ENCODE measurements at regions not wholly inside any gene's neighbourhood (a gene's known extent, or its start where the extent isn't known, plus 50 kb on each side); places are given as distances from the start of the nearest gene placed in this dataset.
A peak's percentile ranks its signal among the peaks of the same experiment; 100 is the strongest.
"Not testable (repeated sequence)": the region's sequence is repeated elsewhere in the genome, so short reads cannot be mapped to it uniquely, and the experiment has no call there.

DNA sequence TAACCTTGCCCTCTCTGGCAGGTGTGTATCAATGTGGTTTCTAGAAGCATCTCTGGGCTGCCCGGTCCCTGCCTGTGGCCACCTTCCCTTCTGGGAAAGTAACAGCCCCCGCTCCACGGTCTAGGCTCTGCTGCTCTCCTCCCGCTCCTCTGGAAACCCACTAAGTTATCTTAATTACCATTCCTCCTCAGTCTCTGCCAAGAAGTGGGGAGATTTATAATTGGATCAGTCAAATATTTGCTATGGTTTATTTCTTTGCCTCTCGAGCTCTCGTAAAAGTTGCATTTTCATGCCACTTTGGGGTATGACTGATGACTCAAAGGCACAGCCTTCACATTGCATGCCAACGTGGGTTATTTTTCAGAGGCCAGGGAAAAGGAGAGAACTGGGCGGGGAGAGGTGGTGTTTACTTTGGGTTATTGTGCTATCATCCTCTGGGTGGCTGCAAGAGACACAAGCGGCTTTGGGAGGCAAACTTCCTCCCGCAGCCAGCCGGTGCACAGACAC is 205.3 kb upstream of the WWC1 start:
- peak; percentile 30 for DNase-seq
- Histone ChIP-seq H3K4me3 (ENCODE audit: insufficient read depth, low read depth, low read length) (no peak overlapping the region), H3K27me3 (ENCODE audit: control insufficient read depth, insufficient read depth, low read length) (no peaks in the 10 kb centered on the region), H3K36me3 (replicated peaks; ENCODE audit: control insufficient read depth, insufficient read depth, low read length) (no peaks in the 10 kb centered on the region)

DNA sequence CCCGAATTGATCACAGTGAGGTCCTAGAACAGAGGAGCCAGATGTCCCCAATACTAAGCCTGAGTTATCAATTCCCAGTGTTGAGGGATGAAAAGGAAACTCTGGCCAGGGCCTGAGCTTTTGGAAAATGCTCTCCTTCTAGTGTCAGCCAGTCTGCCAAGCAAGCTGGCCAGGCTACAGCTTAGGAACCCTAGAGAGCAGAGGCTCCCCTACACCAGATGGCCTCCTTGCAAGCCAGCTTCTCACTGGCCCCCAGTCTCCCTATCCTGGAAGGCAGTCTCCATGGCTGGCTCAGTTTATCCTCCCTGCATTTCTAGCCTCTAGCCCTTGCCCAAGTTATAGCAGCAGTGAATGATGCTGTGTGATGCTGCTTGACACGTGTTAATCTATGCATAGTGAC is 204.7 kb upstream of the WWC1 start:
- no peak for DNase-seq
- Histone ChIP-seq H3K36me3 (replicated peaks; ENCODE audit: control insufficient read depth, insufficient read depth, low read length) (no peaks in the 10 kb centered on the region), H3K4me3 (ENCODE audit: insufficient read depth, low read depth, low read length) (no peak overlapping the region)

DNA sequence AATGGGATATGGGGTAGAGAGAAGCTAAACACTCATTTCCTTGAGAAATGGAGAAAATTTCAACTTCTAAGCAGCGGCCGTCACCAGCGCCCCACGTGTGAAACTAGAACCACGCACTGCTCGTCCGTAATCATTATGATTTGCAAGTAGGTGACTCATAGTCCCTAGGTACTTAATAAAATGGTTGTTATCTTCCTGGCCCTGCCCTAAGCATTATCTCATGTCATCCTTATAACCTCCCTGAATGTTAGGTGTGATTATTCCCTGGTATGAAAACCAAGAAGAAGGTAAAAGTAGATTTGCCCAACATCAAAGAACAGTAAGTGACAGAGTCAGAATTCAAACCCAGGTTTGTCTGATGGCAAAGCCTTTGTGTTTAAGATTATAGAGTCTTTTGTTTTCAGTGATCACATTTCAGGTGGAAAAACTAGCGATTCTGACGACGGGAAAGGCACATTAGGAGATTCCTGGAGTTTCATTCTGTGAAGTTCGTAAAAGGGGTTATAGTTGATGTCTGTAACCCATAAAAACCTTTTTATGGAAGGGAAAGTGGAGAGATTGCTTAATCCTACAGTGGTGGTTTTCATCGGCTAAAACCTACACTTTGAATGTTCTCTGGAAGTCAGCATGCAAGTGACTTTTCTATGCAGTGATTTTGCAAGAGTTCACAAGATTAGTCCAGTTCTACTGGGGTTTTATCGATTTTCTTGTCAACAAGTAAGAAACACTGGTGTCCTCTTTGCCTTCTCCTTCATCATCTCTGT is 202.9 kb upstream of the WWC1 start:
- no peaks in the 10 kb centered on the region for H3K27me3 ChIP-seq (ENCODE audit: control insufficient read depth, insufficient read depth, low read length)
- no peak for DNase-seq
- no peaks in the 10 kb centered on the region for H3K36me3 ChIP-seq (replicated peaks; ENCODE audit: control insufficient read depth, insufficient read depth, low read length)
- no peak overlapping the region for H3K4me3 ChIP-seq (ENCODE audit: insufficient read depth, low read depth, low read length)

More for the DNA sequence above, 204.7 kb upstream of the WWC1 start:
- no peaks in the 10 kb centered on the region for H3K27me3 ChIP-seq (ENCODE audit: control insufficient read depth, insufficient read depth, low read length)

DNA sequence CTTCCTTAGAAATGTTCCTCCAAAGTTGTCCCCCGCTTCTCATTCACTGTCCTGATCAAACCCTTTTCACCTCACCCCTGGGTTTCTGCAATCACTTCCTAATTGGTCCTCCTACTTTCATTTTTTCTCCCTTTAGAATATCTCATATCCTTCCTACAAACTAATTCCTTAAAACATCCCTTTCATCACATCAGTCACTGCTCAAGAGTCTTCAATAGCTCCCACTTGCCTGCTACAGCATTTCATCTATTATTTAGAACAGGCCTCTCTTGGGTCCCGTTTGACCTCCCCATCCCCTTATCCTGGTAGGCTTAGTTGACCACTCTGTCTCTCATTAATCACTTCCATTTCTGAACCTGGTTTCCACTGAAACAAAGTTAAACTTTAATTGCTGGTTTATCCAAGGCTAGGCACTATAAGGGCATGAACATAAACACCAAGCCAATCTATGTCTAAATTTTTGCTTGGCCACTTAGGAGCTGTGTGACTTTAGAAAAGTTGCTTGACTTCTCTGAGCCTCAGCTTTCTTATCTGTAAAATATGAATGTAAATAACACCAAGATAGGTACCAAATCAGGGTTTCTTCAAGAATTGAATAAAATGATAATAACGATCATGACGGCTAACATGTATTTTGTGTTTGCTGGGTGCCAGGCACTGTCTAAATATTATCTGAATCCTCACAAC is 202.1 kb upstream of the WWC1 start:
- no peak overlapping the region for H3K4me3 ChIP-seq (ENCODE audit: insufficient read depth, low read depth, low read length)
- H3K27me3 ChIP-seq (ENCODE audit: control insufficient read depth, insufficient read depth, low read length), result no peaks in the 10 kb centered on the region
- DNase-seq, result no peak
- no peaks in the 10 kb centered on the region for H3K36me3 ChIP-seq (replicated peaks; ENCODE audit: control insufficient read depth, insufficient read depth, low read length)

DNA sequence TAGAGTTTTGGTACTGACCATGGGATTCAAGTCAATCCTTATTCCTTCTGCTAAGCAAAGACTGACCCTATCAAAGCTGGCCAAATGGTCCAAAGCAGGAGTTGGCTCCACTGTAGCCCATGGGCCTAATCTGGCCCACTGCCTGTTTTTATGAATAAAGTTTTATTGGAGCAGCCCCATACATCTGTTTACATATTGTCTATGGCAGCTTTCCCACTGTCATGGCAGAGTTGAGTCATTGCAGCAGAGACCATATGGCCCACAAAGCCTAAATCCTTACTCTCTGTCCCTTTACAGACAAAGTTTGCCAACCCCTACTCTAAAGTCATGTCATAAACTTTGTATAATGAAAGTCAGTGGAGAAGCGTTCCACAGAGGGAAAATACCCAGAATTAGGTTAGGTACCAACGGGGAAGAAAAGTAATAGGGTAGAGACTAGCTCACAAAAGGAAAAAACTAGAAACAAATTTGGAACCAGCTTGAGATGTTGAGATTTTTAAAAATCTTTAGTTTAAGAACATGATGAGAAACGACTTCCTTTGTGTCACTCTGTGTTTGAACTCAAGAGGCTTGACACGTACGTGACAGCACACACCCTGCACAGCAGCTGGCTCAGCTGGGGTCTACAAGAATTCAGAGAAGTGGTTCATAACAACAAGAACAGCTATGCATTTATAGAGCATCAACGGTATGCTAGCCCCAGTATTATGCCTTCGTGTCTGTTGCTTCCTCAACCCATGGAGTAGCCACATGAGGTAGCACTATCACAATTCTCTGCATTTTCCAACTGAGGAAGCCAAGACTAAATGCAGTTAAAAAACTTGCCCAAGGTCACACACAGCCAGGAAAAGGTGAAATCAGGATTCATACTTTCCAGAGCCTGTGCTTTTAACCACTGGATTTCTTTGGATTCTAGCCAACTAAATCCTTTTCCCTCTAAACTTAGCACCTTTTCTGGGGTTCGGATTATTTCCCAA is 198.9 kb upstream of the WWC1 start:
- H3K4me3 ChIP-seq (ENCODE audit: insufficient read depth, low read depth, low read length), result no peak overlapping the region
- DNase-seq, result no peak
- no peaks in the 10 kb centered on the region for H3K27me3 ChIP-seq (ENCODE audit: control insufficient read depth, insufficient read depth, low read length)
- no peaks in the 10 kb centered on the region for H3K36me3 ChIP-seq (replicated peaks; ENCODE audit: control insufficient read depth, insufficient read depth, low read length)

DNA sequence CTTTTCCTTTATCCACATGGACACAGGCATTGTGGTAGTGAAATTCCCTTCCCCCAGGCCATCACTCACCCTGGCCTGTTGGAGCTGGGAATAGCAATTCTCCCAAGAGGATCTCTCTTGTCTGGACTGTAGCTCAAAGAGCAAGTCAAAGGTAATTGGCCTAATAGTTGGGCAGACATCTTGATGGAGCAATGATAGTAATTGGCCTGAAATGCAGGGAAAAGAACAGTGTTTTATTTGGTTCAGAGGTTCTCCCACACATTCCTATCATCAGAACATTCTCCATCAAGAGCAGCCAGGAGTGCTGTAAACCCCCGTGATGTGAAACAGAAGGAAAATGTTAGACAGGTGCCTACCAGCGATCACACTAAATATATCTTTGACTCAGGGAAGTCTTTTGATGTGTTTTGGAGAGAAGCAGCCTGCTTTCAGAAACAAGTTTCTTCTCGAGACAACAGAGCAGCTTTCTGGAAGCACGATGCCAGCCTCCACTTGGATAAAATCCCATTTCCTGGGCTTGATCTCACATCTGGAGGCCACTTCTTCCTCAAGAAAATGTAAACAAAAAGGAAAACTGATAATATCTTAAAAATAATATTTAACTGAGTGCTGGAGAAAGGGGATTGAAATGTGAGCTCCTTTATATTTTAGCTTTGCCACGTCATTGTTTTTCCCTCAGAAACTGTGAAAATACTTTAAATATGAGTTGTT is 198.1 kb upstream of the WWC1 start:
- no peak for DNase-seq
- no peaks in the 10 kb centered on the region for H3K27me3 ChIP-seq (ENCODE audit: control insufficient read depth, insufficient read depth, low read length)
- H3K36me3 ChIP-seq (replicated peaks; ENCODE audit: control insufficient read depth, insufficient read depth, low read length), result no peaks in the 10 kb centered on the region
- no peak overlapping the region for H3K4me3 ChIP-seq (ENCODE audit: insufficient read depth, low read depth, low read length)

DNA sequence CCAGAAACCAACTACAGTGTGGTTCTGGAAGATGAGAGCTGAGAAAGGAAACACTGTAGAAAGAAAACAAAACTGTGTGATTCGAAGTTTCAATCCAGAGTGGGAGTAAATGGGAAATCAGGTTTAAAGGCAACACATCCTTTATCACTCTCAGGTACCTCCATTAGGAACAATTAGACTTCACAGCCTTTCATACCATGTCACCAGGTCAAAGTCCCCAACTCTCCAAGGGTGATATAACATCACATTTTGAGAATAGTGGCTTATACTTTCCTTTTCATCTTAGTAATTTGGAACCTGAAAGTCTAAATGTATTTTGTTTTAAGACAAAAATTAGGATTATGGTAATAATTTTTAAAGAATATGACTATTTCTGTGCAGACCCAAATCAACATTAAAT is 194.9 kb upstream of the WWC1 start:
- no peaks in the 10 kb centered on the region for H3K36me3 ChIP-seq (replicated peaks; ENCODE audit: control insufficient read depth, insufficient read depth, low read length)
- no peaks in the 10 kb centered on the region for H3K27me3 ChIP-seq (ENCODE audit: control insufficient read depth, insufficient read depth, low read length)
- DNase-seq, result no peak
- no peak overlapping the region for H3K4me3 ChIP-seq (ENCODE audit: insufficient read depth, low read depth, low read length)

DNA sequence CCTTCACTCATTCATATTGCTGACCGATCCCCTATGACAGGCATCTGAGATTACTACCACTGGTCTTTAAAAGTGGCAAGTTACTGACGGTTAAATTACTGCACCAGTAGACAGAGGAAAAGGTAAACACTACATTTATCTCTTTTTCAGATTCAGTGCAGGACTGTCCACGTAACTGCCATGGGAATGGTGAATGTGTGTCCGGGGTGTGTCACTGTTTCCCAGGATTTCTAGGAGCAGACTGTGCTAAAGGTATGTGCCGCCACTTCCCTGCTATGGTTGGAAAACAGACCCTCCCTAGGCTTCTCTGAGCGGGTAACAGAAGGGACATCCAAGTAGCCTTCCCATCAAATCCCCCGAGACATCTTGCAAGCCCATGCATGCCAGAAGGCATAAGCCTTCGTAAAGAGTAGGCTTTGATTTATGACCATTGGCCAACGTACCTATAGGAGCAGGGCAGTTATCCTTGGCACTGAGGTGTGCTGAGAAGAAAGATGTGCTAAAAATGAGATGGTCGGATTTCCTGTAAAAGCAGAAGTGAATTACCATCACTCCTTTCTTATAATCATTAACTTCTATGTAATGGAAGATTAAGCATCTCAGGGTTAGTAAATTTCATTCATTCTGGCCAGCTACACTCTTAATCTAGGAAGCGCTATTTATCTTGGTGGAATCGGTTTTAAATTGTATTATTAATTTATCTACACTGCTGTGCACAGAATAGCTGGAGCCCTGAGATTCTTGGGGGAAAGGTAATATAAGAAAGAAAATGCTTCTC is 193.4 kb upstream of the WWC1 start:
- Histone ChIP-seq H3K36me3 (replicated peaks; ENCODE audit: control insufficient read depth, insufficient read depth, low read length) (no peaks in the 10 kb centered on the region), H3K27me3 (ENCODE audit: control insufficient read depth, insufficient read depth, low read length) (no peaks in the 10 kb centered on the region), H3K4me3 (ENCODE audit: insufficient read depth, low read depth, low read length) (no peak overlapping the region)
- DNase-seq, result no peak

DNA sequence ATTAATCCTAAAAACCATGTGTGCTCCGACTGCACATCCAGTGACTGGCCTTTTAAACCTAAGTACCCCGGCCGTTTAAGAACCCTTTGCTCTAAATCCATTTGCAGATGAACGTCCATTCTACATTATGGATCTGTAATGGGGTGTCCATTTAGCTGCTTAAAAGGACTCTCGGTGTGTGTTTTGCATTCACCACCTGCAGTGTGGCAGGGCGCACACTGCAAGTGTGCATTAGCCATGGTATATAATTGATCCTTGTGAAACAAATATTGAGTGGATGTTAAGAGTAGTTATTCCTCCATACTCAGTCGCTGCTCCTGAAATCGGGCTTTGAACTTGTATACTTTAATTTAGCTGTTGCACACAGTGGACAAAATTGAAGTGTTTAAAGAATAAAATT is 190.1 kb upstream of the WWC1 start:
- no peak overlapping the region for H3K4me3 ChIP-seq (ENCODE audit: insufficient read depth, low read depth, low read length)
- H3K36me3 ChIP-seq (replicated peaks; ENCODE audit: control insufficient read depth, insufficient read depth, low read length), result no peaks in the 10 kb centered on the region
- H3K27me3 ChIP-seq (ENCODE audit: control insufficient read depth, insufficient read depth, low read length), result no peaks in the 10 kb centered on the region
- no peak for DNase-seq

DNA sequence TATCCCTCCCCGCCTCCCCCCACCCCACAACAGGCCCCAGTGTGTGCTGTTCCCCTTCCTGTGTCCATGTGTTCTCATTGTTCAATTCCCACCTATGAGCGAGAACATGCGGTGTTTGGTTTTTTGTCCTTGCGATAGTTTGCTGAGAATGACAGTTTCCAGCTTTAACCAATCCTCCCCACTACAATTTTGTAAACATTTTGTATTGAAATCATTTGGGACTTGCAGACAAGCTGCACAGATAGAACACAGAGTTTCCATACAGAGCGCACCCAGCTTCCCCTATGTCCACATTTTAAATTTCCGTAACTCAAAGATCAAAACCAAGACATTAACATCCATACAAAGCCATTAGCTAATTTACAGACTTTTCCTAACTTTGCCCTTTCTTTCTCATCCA is 188.4 kb upstream of the WWC1 start:
- DNase-seq; H3K4me3 ChIP-seq (ENCODE audit: insufficient read depth, low read depth, low read length); H3K36me3 ChIP-seq (replicated peaks; ENCODE audit: control insufficient read depth, insufficient read depth, low read length); H3K27me3 ChIP-seq (ENCODE audit: control insufficient read depth, insufficient read depth, low read length): not testable (repeated sequence)

DNA sequence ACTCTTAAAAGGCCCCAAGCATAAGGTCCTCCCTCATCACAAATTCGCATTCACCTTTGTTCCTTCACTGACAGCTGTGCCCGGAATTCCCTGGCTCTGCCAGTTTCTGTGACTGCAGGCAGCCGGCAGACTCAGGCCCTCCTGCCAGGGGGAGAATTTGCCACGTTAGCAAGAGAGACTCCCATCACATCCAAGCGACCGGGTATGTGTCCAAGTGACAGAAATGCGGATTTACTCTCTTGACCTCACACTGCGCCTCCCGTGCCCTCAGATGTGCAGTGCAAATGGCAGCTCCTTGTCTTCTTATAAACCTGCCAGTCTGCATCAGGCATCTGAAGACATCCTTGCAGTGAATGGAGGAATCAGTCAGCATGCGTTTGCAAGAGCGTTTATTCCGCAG is 187.1 kb upstream of the WWC1 start:
- Histone ChIP-seq H3K27me3 (ENCODE audit: control insufficient read depth, insufficient read depth, low read length) (no peaks in the 10 kb centered on the region), H3K4me3 (ENCODE audit: insufficient read depth, low read depth, low read length) (no peak overlapping the region), H3K36me3 (replicated peaks; ENCODE audit: control insufficient read depth, insufficient read depth, low read length) (no peaks in the 10 kb centered on the region)
- DNase-seq, result no peak

DNA sequence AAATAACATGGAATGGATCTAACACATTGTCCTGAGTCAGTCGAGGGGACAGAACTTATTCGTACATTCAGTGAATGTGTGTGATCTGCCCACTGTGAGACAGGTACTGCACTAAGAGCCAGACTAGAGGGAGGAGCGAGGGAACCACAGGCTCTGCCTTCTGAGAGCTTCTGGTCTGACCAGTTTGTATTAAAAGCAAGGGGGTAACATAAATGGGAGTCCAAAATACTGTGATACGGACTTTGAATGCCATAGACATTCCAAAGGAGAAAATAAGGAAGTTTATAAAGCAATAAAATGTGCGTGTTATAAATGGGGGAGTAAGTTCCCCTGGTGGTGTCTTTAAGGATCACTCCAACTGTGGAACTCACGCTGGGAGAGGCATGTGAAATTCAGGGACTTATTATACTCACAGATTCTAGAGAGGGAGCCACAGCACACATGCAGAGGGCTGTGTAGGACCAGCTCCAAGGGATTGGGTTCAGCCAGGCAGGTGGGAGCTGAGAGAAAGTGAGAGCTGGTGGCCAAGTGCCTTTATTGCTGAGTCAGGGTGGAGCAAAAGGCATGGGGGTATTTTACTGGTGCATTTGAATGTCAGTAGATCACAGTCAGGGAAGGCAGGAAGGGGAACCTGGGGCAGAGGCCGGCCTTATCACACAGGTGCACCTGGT is 186.5 kb upstream of the WWC1 start:
- no peaks in the 10 kb centered on the region for H3K27me3 ChIP-seq (ENCODE audit: control insufficient read depth, insufficient read depth, low read length)

More for the DNA sequence above, 186.5 kb upstream of the WWC1 start:
- no peak for DNase-seq
- Histone ChIP-seq H3K4me3 (ENCODE audit: insufficient read depth, low read depth, low read length) (no peak overlapping the region), H3K36me3 (replicated peaks; ENCODE audit: control insufficient read depth, insufficient read depth, low read length) (no peaks in the 10 kb centered on the region)
